ENCODE measurements at regions not wholly inside any gene's neighbourhood (a gene's known extent, or its start where the extent isn't known, plus 50 kb on each side); places are given as distances from the start of the nearest gene placed in this dataset.
"Not testable (repeated sequence)": the region's sequence is repeated elsewhere in the genome, so short reads cannot be mapped to it uniquely, and the experiment has no call there.

DNA sequence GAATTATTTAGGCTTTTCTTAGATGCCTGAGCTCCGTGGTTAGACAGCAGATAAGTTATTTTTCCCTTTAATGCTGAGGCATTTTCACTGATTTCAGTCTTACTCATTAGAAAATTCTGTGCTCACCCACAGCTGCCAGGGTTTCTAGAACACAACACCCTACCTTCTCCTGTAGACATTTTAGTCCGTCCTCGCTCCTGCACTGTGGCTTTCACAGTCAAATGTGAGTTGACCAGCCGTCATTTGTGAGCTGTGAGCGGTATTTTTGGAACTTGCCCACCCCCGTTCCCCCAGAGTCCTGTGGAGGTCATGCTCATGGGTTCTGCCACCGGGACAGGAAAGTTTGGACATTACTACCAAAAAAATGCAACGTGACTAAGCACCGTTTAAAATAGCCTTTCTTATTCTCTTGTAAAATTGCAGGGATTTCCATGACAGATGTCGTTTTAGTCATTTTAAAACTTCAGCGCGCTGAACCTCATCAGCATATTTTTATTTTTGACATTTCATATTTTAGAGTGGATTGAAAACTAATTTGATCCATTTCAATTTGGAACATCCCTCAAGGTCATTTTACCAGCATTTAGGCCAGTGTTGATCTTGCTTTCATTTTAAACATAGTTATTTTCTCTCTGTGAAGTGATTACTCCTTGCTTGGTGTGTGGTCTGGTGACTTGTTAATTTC, 249.6 kb upstream of the PLGLB2 start:
- DNase-seq, result not testable (repeated sequence)

DNA sequence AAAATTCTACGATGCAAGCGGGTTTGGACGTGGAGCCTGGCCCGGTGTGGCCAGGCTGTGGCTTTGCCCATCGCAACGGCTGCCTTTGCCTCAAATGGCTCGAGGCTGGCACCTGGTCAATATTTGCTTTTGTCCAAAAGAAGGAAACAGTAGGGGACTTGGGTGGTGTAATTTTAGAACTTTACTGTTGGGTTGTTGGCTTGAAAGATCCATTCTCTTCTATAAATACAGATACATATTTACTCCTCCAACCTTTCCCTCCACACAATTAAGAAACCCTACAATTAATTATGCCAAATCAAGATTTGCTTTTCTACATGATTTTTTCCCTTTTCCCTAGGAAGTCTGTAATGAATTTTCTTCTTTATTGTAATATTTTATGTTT, 249.0 kb upstream of the PLGLB2 start:
- not testable (repeated sequence) for DNase-seq

DNA sequence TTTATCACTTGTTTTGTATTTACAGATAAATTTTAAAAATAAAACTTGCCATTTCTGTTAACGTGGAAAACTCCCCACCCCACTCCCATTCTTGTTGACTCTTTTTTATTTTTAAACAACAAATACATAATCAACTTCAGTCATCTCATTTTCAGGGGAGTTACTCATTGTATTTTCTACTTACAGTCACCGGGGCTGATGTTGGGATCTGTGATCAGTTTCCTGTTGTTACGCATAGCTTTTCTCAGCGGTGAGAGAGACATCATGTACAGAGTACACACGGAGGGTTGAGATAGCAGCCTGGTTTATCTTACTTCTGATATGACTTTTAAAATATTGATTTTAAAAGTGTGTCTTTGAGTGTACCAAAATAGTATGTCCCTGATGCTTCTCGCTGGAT, 248.0 kb upstream of the PLGLB2 start:
- DNase-seq, result peak; percentile 85

DNA sequence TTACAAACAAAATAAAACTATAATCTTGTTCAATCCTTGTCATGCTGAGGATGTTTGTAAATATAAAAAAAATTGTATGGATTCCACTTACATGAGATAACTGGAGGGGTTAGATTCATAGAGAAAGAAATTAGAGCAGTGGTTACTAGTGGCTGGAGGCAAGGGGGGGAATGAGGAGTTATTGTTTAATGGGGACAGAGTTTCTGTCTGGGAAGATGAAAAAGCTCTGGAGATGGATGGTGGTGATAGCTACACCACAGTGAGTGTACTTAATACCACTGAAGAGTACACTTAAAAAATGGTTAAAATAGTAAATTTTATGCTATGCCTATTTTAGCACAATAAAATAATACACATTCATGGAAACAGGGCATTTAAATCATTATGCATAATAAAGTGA, 247.5 kb upstream of the PLGLB2 start:
- peak; percentile 52 for DNase-seq

DNA sequence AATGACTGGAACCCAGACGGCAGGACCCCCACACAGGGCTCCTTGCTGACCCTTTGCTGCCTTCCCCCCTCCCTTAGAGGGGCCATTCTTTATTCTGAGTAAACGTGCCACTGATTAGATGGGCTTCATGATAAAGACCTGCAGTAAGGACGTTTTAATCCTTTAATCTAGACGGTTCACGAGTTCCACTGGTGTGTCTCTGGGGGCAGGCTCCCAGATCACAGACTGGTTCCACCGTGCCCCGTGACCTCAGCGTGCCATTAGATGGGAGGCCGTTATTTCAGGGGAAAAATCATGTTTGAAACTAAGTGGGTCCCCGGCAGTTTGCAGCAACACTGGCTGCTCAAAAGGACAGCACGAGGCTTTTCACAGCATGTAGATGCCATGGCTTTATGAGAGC, 246.9 kb upstream of the PLGLB2 start:
- peak; percentile 40 for DNase-seq

DNA sequence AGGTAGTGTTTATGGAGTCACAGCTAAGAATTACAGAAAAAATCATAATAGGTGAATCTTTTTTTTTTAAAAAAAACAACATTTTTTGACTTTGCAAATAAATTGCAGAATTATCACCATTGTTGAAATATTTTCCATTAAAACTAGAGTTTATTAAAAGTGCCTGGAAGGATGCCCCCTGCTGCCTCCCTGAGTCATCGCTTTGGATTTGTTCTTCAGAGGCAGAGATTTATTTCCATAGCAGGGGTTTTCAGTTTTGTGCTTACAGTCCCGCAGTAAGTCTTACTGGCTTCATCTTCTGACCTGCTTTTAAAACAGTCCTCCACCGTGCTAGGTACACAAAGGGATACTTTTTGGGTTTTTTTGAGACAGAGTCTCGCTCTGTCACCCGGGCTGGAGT, 244.9 kb upstream of the PLGLB2 start:
- not testable (repeated sequence) for DNase-seq

DNA sequence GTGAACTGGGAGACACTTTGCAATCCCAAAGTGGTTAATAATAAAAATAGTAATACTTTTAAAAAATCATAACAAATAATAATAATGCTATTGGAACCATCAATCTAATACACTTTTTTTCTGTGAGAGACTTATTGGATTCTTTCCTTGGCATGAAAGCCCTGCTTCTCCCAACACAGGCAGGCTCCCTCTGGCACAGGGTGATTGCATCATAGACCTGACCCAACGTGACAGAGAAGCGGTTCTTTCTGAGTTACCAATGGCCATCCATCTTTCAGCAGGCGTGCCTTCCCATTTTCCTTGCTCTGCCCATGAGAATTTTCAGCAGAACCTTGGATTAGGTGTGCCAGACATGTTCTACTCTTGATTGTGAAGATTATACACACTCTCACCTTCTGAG, 242.6 kb upstream of the PLGLB2 start:
- not testable (repeated sequence) for DNase-seq

DNA sequence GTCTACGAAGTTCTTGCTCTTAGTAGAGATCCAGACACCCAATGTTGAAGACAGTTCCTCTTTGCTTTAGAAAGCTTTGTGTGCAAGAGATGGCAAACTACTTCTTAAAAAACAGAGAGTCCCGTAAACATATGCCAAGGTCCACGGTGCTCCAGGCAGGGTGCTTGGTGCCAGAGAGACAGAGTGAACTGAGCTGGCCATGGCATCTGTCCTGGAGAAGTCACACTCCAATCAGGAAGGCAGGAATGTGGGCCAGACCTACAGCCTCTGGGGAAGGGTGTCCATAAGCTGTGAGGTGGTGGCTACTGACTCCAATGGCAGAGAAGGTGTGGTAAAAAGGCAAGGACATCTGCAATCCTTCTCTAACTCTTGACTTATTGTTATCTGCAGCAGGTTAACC, 242.0 kb upstream of the PLGLB2 start:
- not testable (repeated sequence) for DNase-seq

DNA sequence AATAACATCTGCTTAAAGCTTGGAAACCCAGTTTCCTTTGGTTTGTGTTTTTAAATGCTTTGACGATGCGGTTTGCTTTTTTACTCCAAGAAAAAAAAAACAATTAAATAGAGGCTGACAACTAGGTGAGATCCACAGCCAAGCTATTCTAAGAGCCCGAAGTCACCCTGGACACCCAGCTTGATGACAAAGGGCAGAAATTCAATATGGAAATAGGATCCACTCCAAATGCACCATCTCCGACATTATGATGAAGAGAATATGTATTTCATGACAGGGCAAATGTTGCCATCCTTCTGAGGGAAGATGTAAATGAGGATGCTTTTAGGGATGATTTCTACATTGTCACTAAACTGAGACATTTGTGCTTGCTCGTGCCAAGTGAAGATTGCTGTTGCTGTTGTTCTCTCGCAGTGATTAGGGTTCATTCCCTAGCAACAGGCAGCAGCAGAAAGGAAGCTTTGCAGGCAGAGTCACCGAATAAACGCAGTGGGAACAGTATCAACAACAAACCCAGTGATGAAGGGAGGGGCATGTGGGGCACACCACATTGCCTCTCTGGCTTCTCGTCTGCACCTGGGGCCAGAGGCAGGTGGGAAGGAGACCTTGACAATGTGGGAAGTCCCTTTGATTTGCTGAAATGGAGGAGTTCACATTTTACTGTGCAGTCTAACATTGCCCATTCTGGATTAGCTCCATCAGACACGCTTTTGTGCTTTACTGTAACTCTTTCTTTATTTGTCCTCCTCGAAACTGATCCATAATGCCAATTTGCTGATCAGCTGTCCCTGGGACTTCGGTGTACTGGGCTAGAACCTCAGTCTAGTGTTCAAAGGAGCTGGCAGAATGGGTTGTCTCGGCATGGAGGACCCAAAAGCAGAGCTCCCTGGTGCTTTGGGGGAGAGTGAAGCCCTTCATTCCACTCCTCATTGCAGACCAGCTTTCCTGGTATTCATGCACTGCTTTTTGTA, 240.2 kb upstream of the PLGLB2 start:
- DNase-seq, result peak; percentile 90

DNA sequence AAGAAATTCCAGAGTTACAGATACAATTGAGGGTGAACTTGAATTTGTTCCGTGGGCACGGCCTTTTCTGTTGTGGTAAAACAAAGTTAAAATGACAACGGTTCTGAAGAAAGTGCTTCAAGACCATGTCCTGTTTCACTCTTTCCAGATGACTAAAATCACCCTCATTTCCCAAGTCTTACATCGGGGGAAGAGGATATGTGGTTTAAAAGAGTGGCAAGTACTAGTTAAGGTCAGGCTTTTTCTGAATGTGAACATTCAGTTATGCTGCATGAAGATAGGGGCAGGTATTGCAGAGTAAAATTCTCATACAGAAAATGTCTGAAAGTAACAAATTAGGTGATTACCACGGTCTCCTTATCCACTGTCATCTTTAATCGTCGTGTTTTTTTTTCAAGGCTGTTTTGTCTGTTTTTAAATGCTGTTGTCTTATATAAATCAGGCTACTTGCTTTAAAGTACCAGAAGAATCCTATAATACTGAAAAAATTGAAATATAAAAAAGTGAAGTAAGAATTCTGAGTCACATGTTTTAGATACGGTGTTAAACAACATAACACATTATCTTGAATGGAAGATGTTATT, 236.6 kb upstream of the PLGLB2 start:
- peak; percentile 36 for DNase-seq

DNA sequence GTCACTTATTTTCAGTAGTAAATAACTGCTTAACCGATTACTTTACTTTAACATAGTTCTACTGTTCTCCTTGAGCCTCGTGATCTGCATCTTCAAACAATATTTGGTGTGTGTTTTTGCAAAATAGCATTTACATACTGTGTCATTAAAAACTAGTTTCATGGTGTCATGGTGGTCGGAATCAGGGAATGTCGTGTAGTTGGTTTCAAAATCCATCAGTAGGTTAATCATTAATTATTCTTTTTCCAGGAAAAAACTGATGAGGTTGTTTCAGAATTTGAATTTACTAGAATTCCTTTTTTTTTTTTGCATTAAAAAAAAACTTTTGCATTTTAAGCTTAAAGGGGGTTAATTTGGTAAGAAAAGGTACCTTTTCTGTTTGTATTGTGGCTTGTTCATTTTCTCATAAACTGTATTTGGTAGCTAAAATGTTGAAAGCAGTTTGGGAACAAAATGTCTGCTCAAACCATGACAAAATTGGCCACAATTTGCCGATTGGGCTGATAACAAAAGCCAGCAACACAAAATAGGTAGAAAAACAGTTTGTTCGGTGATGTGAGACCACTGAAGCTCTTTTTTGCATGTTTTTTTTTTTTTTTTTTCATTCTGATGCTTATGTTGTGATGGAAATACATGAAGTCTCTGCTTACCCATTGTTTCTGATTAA, 234.9 kb upstream of the PLGLB2 start:
- not testable (repeated sequence) for DNase-seq

DNA sequence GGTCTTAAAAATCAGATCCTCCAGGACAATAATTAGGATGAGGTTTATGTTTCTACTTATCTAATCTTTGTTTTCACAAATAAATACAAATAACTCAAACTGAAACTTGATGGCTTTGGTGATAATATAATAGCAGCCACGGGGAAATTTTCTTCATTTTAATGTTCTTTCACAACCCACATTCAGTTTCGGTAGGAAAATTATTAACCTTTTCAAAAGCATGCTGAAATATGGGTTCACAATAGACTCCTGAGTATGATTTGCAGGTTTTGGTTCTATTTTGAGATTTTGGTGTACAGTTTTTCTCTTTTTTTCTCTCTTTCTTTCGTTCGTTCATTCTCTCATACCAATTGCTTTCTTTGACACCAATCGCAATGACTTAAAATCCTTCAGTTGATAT, 233.9 kb upstream of the PLGLB2 start:
- not testable (repeated sequence) for DNase-seq

DNA sequence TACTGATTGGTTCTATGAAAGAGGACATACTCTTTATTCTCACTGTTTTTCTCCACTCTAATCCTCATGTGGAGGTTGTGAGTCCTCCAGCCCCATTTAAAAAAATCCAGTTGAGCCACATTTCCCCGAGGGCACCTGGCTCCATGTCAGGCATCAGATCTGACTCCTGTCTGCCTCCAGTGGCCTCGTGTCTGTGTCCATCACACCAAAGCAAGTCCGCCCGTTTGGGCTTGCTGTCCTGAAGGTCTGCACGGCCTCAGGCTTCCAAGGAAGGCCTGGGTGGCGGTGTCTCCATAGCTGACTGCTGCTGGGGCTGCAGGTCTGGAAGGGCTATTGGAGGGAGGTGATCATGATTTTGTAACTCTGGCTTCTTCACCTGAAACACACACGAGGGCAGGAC, 233.4 kb upstream of the PLGLB2 start:
- not testable (repeated sequence) for DNase-seq

DNA sequence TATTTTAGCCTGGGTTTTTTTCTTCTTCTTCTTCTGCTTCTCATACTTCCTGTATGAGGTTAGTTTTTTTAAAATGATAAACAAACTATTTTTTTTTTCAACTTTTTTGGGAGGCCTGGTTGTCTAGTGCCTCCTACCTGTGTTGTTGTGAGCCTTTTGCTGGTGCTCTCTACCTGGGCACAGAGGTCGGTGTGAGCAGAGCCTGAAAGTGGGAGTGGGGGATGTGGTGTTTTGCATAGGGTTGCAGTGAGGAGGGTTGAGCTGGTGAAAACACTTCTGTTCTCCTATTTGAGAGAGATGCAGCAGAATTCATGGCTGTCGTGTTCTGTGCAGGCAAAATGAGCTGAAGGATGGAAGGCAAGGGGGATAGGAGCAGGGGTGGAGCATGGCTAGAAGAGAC, 232.7 kb upstream of the PLGLB2 start:
- peak; percentile 75 for DNase-seq

DNA sequence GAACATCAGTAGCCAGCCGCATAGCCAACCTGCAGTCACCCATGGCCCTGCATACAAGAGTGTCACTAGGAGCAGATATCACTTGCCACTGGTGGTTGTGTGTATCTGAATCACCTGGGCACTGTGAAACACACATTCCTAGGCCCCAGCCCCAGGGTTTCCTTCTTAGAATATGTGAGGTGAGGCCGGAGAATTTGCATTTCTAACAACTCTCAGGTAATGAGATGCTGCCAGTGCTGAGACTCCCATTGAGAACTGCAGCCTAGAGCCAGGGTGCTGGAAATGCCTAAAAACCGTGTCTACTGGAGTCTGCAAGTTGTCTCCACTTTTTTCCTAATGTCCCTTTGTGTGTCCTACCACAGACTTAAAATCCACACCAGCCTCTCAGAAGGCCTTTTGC, 232.0 kb upstream of the PLGLB2 start:
- DNase-seq, result not testable (repeated sequence)

DNA sequence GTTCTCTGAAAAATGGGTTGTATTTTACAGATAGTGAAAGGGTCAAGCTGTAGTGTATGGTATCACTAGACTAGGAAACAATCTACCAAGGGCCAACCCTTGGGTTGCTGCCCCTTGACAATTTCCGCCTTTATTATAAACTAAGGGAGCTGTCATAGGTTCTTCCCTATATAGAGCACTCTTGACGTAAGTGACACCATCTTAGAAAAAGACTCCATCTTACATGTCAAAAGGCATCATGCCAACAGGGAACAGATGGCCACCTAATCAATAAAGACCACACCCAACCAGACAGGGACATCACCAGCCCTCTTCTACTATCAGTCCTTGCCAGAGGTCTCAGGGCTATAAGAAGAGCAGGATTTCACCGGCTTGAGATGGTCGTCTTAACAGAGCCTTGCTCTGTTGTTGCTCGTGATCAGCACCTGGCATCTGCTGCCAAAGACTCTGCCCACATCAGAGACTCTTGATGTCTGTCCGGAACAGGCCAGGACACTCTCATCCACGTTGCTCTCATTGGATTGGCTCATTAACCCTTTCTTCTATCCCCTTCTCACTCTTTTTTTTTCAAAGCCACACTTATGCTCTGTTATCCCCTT, 231.4 kb upstream of the PLGLB2 start:
- DNase-seq, result not testable (repeated sequence)

DNA sequence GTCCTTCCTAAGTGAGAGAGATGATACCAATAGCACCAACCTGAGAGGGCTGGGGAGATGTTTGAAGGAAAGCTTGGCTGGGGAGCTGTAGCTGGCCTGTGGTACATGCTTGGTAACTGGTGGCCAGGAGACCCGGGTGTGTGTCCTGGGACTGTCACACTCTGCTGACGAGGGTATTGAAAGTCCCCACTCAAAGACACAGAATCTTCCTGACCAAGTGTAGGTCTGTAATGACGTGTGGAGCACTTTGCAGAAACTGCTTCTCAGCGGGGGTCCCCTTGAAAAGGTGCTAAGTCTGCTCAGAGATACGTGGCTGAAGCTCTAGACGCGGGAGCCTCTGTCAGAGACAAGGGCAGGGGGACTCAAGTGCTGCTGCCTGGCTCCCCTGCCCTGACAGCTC, 230.4 kb upstream of the PLGLB2 start:
- DNase-seq, result not testable (repeated sequence)

DNA sequence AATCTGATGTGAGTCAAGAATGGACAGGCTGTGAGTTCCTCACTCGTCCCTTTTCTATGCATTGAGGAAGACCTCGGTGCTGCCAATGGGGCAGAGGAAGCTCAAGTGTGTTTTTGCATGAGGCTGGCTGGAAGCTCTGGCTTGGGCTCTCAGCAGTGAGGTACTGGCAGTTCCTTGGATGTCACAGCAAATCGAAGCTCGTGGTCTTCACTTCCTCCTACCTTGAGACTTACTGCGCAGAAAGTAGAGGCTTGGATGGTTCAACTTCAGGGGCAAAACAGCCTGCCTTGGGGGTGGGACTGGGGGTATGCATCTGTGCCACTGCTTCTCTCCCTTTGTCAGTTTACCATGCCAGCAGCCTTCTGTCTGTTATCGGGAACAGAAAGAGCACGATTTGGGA, 229.8 kb upstream of the PLGLB2 start:
- DNase-seq, result not testable (repeated sequence)

DNA sequence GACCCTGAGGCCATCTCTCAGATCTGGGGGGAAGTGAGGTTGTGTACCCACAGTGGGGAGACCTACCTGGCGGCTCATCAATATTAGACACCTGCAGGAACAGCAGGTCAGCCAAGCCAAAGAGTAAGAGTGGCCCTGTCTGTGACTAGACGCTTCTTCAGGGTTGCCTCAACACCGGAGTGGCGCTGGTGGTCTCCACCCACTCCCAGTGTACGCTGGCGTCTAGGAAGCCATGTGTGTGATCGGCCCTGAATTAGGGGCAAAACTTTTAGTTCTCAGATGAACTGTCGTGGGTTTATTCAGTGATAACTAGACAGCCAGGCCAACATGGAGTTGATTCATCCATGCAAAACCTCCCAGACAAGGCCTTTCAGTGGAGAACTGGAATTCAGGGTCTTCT, 229.3 kb upstream of the PLGLB2 start:
- DNase-seq, result not testable (repeated sequence)

DNA sequence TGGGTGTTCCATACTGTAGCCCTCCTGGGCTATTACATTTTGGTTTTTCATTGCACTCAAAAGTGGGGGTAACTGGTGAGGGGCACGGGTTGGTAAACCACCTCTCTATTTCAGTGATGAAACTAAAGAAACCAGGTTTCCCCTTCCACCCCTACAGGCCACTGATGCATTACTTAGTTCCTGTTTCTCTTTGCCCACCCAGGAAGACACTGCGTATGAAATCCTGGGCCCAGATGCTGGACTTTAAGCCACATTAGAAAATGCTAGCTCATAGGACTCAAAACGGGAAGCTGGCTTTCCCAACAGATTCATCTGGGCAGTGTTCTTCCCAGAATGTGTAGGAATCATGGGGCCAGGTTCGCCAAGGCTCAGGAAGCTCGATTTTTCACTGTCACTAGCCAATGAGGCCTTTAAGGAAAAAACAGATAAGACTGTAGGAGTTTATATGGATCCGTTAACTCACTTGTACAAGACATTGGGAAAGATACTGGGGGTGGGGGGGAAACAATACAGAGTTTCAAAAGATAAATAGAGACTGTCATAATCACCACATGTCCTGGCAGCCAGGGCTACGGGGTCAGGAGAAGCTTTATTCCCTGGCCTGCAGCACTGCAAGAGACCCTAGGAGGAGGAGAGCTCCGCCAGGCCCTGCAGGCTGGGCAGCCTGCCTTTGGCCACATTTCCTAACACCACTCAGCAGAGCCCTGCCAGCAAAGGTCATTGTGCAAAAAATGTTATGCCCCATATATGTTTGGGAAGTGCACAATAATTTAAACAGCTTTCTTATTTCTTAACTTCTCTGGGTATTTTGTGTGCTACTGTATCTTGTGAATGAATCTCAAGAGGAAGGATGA, 228.5 kb upstream of the PLGLB2 start:
- DNase-seq, result not testable (repeated sequence)

DNA sequence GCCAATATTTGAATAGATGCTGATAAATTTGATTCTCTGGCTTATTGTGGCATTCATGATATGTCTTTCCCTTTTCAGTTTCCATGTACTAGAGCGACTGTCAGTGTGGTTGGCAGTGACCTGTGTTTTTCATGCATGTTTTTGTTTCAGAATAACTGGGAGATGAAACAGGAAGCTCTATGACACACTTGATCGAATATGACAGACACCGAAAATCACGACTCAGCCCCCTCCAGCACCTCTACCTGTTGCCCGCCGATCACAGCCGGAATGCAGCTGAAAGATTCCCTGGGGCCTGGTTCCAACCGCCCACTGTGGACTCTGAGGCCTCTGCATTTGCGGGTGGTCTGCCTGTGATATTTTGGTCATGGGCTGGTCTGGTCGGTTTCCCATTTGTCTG, 226.8 kb upstream of the PLGLB2 start:
- DNase-seq, result peak; percentile 73

DNA sequence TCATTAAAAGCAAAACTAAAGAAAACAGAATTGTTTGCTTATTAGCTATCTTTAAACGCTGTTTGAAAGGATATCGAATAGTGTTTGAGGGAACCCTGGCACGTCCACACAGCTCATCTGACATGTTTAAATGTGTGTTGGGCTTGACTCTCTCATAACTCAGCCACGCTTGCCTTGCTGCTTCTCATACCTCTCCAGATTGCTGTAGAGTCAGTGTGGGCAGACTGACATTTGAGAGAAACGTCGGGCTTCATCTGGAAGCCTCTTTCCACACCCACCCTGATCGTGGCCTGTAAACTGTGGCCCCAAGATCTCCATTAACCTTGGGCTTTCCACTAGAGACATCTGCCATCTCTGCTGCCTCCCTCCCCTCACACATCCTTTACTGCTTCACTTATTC, 226.4 kb upstream of the PLGLB2 start:
- DNase-seq, result not testable (repeated sequence)
